HL-60 (cell line): ENCODE measurements at regions not wholly inside any gene's neighbourhood (a gene's known extent, or its start where the extent isn't known, plus 50 kb on each side); places are given as distances from the start of the nearest gene placed in this dataset.

Experiments
- DNase-seq, 2 experiments: peaks; one replicate each; pipeline ENCODE4 v3.0.0-alpha.2; 2010 to 2020; ENCODE audit warnings: low read depth in 1 of 2, low spot score in 1 of 2
- H3K27ac ChIP-seq: fragments of 250-450 bp; sonication (Bioruptor Pico); replicated peaks from 2 replicates; pipeline ENCODE4 v1.5.1; 2020; ENCODE audit warnings: mild to moderate bottlenecking, moderate library complexity
- H3K27me3 ChIP-seq: fragments of 250-450 bp; sonication (Bioruptor Pico); 2 replicates; pipeline ENCODE4 v1.5.1; 2021; ENCODE audit warnings: mild to moderate bottlenecking, moderate library complexity; ENCODE audit not compliant: insufficient read depth, poor library complexity, severe bottlenecking
- H3K4me3 ChIP-seq: replicated peaks from 2 replicates; pipeline ENCODE4 v1.5.1; 2011; ENCODE audit warnings: mild to moderate bottlenecking, control low read depth, low read length; ENCODE audit not compliant: insufficient read depth
- GABPA ChIP-seq: IDR thresholded peaks from 2 replicates; pipeline ENCODE4 v1.6.1; 2012; ENCODE audit warnings: low read depth
- POLR2AphosphoS5 ChIP-seq: IDR thresholded peaks from 2 replicates; pipeline ENCODE4 v1.6.1; 2012; ENCODE audit warnings: low read depth
- SPI1 ChIP-seq: IDR thresholded peaks from 2 replicates; pipeline ENCODE4 v1.6.1; 2012; ENCODE audit warnings: low read depth, mild to moderate bottlenecking, borderline replicate concordance
- TF ChIP-seq, protein P1 (sequence below): IDR thresholded peaks from 2 replicates; pipeline ENCODE4 v1.6.1; 2012; ENCODE audit warnings: low read depth; ENCODE audit not compliant: insufficient replicate concordance
- TF ChIP-seq, protein P2 (sequence below): IDR thresholded peaks from one replicate; pipeline ENCODE4 v1.5.1; 2011; ENCODE audit warnings: low read length, control low read depth, inconsistent platforms; ENCODE audit not compliant: insufficient read depth

GRCh38 chr6:166784691-166785090 is 157.6 kb upstream of the RPS6KA2 start:
- TF ChIP-seq GABPA (no peak), POLR2AphosphoS5 (no peak), SPI1 (no peak)
- TF ChIP-seq, protein P1, sequence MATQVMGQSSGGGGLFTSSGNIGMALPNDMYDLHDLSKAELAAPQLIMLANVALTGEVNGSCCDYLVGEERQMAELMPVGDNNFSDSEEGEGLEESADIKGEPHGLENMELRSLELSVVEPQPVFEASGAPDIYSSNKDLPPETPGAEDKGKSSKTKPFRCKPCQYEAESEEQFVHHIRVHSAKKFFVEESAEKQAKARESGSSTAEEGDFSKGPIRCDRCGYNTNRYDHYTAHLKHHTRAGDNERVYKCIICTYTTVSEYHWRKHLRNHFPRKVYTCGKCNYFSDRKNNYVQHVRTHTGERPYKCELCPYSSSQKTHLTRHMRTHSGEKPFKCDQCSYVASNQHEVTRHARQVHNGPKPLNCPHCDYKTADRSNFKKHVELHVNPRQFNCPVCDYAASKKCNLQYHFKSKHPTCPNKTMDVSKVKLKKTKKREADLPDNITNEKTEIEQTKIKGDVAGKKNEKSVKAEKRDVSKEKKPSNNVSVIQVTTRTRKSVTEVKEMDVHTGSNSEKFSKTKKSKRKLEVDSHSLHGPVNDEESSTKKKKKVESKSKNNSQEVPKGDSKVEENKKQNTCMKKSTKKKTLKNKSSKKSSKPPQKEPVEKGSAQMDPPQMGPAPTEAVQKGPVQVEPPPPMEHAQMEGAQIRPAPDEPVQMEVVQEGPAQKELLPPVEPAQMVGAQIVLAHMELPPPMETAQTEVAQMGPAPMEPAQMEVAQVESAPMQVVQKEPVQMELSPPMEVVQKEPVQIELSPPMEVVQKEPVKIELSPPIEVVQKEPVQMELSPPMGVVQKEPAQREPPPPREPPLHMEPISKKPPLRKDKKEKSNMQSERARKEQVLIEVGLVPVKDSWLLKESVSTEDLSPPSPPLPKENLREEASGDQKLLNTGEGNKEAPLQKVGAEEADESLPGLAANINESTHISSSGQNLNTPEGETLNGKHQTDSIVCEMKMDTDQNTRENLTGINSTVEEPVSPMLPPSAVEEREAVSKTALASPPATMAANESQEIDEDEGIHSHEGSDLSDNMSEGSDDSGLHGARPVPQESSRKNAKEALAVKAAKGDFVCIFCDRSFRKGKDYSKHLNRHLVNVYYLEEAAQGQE = no peak
- TF ChIP-seq, protein P2, sequence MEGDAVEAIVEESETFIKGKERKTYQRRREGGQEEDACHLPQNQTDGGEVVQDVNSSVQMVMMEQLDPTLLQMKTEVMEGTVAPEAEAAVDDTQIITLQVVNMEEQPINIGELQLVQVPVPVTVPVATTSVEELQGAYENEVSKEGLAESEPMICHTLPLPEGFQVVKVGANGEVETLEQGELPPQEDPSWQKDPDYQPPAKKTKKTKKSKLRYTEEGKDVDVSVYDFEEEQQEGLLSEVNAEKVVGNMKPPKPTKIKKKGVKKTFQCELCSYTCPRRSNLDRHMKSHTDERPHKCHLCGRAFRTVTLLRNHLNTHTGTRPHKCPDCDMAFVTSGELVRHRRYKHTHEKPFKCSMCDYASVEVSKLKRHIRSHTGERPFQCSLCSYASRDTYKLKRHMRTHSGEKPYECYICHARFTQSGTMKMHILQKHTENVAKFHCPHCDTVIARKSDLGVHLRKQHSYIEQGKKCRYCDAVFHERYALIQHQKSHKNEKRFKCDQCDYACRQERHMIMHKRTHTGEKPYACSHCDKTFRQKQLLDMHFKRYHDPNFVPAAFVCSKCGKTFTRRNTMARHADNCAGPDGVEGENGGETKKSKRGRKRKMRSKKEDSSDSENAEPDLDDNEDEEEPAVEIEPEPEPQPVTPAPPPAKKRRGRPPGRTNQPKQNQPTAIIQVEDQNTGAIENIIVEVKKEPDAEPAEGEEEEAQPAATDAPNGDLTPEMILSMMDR = no peak
- H3K4me3 ChIP-seq = no peak overlapping the region
- DNase-seq = no peak
- H3K27me3 ChIP-seq = no peaks in the 10 kb centered on the region
- no peak overlapping the region for H3K27ac ChIP-seq

GRCh38 chr6:166782520-166782919 is 155.5 kb upstream of the RPS6KA2 start:
- no peak for DNase-seq
- Histone ChIP-seq H3K27me3 (no peaks in the 10 kb centered on the region), H3K4me3 (no peak overlapping the region), H3K27ac (no peak overlapping the region)
- TF ChIP-seq, protein P2 = no peak
- TF ChIP-seq SPI1 = no peak
- TF ChIP-seq, protein P1 = no peak

DNA sequence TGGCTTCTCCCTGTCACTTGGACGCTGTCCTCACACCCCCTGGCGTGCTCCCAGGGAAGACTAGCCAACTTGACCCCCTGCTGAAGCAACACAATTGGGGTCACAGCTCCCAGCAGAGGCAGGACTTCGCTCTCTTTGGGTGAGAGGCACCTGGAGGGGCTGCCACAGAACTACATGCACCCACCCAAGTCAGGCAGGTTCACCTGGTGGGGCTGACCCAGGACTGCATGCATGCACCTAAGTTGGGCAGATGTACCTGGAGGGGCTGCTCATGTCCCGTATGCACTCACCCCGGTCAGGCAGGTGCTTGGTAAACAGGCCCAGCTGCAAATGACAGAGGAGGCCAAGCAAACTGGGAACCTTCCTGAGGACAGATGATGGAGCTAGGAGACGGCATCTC is 154.3 kb upstream of the RPS6KA2 start:
- Histone ChIP-seq H3K27me3 (no peaks in the 10 kb centered on the region), H3K27ac (no peak overlapping the region), H3K4me3 (no peak overlapping the region)
- TF ChIP-seq, protein P1 = no peak
- TF ChIP-seq SPI1 (no peak), POLR2AphosphoS5 (no peak), GABPA (no peak)
- TF ChIP-seq, protein P2 = no peak
- DNase-seq = no peak
